ENCODE measurements at regions not wholly inside any gene's neighbourhood (a gene's known extent, or its start where the extent isn't known, plus 50 kb on each side); places are given as distances from the start of the nearest gene placed in this dataset.

- no peak for TF ChIP-seq CTCF (IDR thresholded peaks at IDR 0.05)
- no peak for TF ChIP-seq POLR2A (IDR thresholded peaks at IDR 0.05)
- no peak for TF ChIP-seq POLR2AphosphoS5 (IDR thresholded peaks at IDR 0.05; ENCODE audit: insufficient read depth in 1 of 2, low read depth in 1 of 2)
Measured at GRCh38 chr13:95480791-95481780, 71.4 kb upstream of the CLDN10 start.
